CD14-positive monocyte (primary cell): ENCODE measurements at regions not wholly inside any gene's neighbourhood (a gene's known extent, or its start where the extent isn't known, plus 50 kb on each side); places are given as distances from the start of the nearest gene placed in this dataset.

Experiments used
- DNase-seq, 3 donors: peaks; one replicate each; pipeline ENCODE4 v3.0.0-alpha.2; 2011 to 2022
- H2AFZ ChIP-seq: 2 replicates; pipeline ENCODE4 v1.6.0; 2012; ENCODE audit warnings: mild to moderate bottlenecking, low read depth, low read length, inconsistent platforms; ENCODE audit not compliant: insufficient read depth, poor library complexity, severe bottlenecking
- H3K27ac ChIP-seq, 2 donors: 1 replicate in 1 of 2; 2 replicates in 1 of 2; pipeline ENCODE4 v1.5.1; 2012 to 2013; ENCODE audit warnings: low read length in 2 of 2, control low read depth in 1 of 2, inconsistent platforms in 1 of 2, low read depth in 1 of 2, mild to moderate bottlenecking in 1 of 2
- H3K27me3 ChIP-seq, 2 donors: one replicate each; pipeline versions ENCODE4 v1.6.0 to v1.6.1; 2011 to 2013; ENCODE audit warnings: low read length in 2 of 2; ENCODE audit not compliant: control insufficient read depth in 2 of 2, insufficient read depth in 2 of 2
- H3K36me3 ChIP-seq, 2 donors: replicated peaks in 1 of 2; 1 replicate in 1 of 2; 2 replicates in 1 of 2; pipeline versions ENCODE4 v1.5.1 to v1.6.1; 2012 to 2013; ENCODE audit warnings: low read length in 2 of 2, control low read depth in 1 of 2, inconsistent platforms in 1 of 2, mild to moderate bottlenecking in 1 of 2; ENCODE audit not compliant: insufficient read depth in 2 of 2, control insufficient read depth in 1 of 2
- H3K4me1 ChIP-seq, 2 donors: 1 replicate in 1 of 2; 2 replicates in 1 of 2; pipeline versions ENCODE4 v1.5.1 to v1.6.1; 2012 to 2013; ENCODE audit warnings: low read length in 2 of 2, control low read depth in 1 of 2, inconsistent platforms in 1 of 2, mild to moderate bottlenecking in 1 of 2, moderate library complexity in 1 of 2; ENCODE audit not compliant: insufficient read depth in 2 of 2, control insufficient read depth in 1 of 2
- H3K4me2 ChIP-seq: replicated peaks from 2 replicates; pipeline ENCODE3; 2012; ENCODE audit warnings: low read length, moderate library complexity, mild to moderate bottlenecking; ENCODE audit not compliant: poor library complexity, severe bottlenecking; ENCODE audit errors: extremely low read depth
- H3K4me3 ChIP-seq, 3 experiments: fragments of 200-600 bp in 1 of 3; sonication (generic) in 1 of 3; replicated peaks in 1 of 3; 1 replicate in 2 of 3; 2 replicates in 1 of 3; pipeline ENCODE4 v1.5.1; 2011 to 2013; ENCODE audit warnings: low read length in 3 of 3, mild to moderate bottlenecking in 3 of 3, control low read depth in 2 of 3, low read depth in 2 of 3, inconsistent platforms in 1 of 3, moderate library complexity in 1 of 3
- H3K79me2 ChIP-seq: 2 replicates; pipeline ENCODE4 v1.6.0; 2012; ENCODE audit warnings: mild to moderate bottlenecking, control low read depth, inconsistent platforms, low read length, moderate library complexity; ENCODE audit not compliant: insufficient read depth
- H3K9ac ChIP-seq: 2 replicates; pipeline ENCODE4 v1.6.0; 2017; ENCODE audit warnings: low read length, mild to moderate bottlenecking; ENCODE audit not compliant: insufficient read depth, poor library complexity, severe bottlenecking
- H3K9me3 ChIP-seq, 2 donors: replicated peaks in 1 of 2; 1 replicate in 1 of 2; 2 replicates in 1 of 2; pipeline versions ENCODE4 v1.5.1 to v1.6.1; 2012 to 2013; ENCODE audit warnings: low read length in 2 of 2, control low read depth in 1 of 2; ENCODE audit not compliant: control insufficient read depth in 1 of 2, insufficient read depth in 1 of 2
- H4K20me1 ChIP-seq: 2 replicates; pipeline ENCODE4 v1.6.0; 2012; ENCODE audit warnings: mild to moderate bottlenecking, low read length, control low read depth, moderate library complexity; ENCODE audit not compliant: insufficient read depth
- H3K27ac Mint-ChIP-seq, 7 donors: one replicate each; pipeline ENCODE4 v1.8.0; 2020; ENCODE audit warnings: mild to moderate bottlenecking in 7 of 7, mixed read lengths in 7 of 7, moderate library complexity in 6 of 7, inconsistent platforms in 2 of 7
- H3K27me3 Mint-ChIP-seq, 3 donors: one replicate each; pipeline ENCODE4 v1.8.0; 2021 to 2022; ENCODE audit warnings: low read depth in 3 of 3, mild to moderate bottlenecking in 3 of 3, mixed read lengths in 3 of 3, moderate library complexity in 3 of 3, inconsistent platforms in 1 of 3
- H3K36me3 Mint-ChIP-seq, 2 donors: one replicate each; pipeline ENCODE4 v1.8.0; 2020; ENCODE audit warnings: mixed read lengths in 2 of 2, inconsistent platforms in 1 of 2, mild to moderate bottlenecking in 1 of 2
- H3K4me1 Mint-ChIP-seq: one replicate; pipeline ENCODE4 v1.8.0; 2020; ENCODE audit warnings: mild to moderate bottlenecking, mixed read lengths
- H3K4me3 Mint-ChIP-seq, 2 donors: one replicate each; pipeline ENCODE4 v1.8.0; 2020; ENCODE audit warnings: mild to moderate bottlenecking in 2 of 2, mixed read lengths in 2 of 2, moderate library complexity in 1 of 2
- H3K9me3 Mint-ChIP-seq, 7 donors: one replicate each; pipeline ENCODE4 v1.8.0; 2020 to 2022; ENCODE audit warnings: mixed read lengths in 7 of 7, mild to moderate bottlenecking in 6 of 7, moderate library complexity in 6 of 7, inconsistent platforms in 2 of 7
- WGBS: methylation state at CpG from one replicate; pipeline ENCODE4 v1.1.5; 2013; ENCODE audit warnings: missing lambda C conversion rate; ENCODE audit not compliant: insufficient coverage; 5-methylcytosine and 5-hydroxymethylcytosine counted together
- intact Hi-C, 2 donors: fragments of 100-400 bp; cut with micrococcal nuclease; formaldehyde crosslinking; loops; one replicate each; pipeline versions ENCODE4 v1.15.0 to v1.15.1; 2023
- TF ChIP-seq, protein P1 (sequence below): fragments of 200-600 bp; IDR thresholded peaks from one replicate; pipeline ENCODE4 v1.8.0; 2022; ENCODE audit warnings: antibody characterized with exemption, mild to moderate bottlenecking

DNA sequence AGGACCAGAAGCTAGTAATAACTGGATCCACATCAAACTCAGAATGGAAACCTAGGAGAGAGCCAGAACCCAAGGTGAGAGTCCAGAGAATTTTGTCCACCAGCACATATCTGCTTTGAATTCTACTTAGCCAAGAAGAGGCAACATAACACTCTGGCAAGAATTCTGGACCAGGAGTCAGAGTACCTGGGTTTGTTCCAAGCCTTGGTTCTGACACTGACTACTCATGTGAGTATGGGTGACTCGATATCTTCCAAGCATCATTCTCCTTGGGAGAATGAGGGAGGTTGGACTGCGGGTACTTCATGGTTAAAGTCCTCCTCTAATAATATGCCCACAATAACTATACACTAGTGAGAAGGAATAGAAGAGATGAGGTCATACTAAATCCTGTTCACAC, 144.0 kb upstream of the JADE1 start:
- no peak for DNase-seq
- Histone ChIP-seq H3K79me2 (no peaks in the 10 kb centered on the region), H3K4me1 (no peaks in the 10 kb centered on the region), H2AFZ (no peak overlapping the region), H3K27ac (no peak overlapping the region), H3K9me3 (no peaks in the 10 kb centered on the region), H4K20me1 (no peaks in the 10 kb centered on the region), H3K4me3 (no peak overlapping the region), H3K36me3 (no peaks in the 10 kb centered on the region), H3K4me2 (no peak overlapping the region), H3K9ac (no peak overlapping the region), H3K27me3 (no peaks in the 10 kb centered on the region)
- Mint-ChIP-seq H3K27me3 (peaks cover 0 to 4% (median 2%) of the 10 kb centered on the region in 3 donors), H3K4me1 (no peaks in the 10 kb centered on the region), H3K9me3 (peaks cover 0 to 11% (median 6%) of the 10 kb centered on the region in 7 donors), H3K36me3 (no peaks in the 10 kb centered on the region), H3K27ac (no peak overlapping the region), H3K4me3 (no peak overlapping the region)
- WGBS, result no CpG with 5 or more reads among the region's 2 CpGs
- TF ChIP-seq, protein P1, sequence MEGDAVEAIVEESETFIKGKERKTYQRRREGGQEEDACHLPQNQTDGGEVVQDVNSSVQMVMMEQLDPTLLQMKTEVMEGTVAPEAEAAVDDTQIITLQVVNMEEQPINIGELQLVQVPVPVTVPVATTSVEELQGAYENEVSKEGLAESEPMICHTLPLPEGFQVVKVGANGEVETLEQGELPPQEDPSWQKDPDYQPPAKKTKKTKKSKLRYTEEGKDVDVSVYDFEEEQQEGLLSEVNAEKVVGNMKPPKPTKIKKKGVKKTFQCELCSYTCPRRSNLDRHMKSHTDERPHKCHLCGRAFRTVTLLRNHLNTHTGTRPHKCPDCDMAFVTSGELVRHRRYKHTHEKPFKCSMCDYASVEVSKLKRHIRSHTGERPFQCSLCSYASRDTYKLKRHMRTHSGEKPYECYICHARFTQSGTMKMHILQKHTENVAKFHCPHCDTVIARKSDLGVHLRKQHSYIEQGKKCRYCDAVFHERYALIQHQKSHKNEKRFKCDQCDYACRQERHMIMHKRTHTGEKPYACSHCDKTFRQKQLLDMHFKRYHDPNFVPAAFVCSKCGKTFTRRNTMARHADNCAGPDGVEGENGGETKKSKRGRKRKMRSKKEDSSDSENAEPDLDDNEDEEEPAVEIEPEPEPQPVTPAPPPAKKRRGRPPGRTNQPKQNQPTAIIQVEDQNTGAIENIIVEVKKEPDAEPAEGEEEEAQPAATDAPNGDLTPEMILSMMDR, result no peak
- intact Hi-C loops, result no loop called here

GRCh38 chr4:128663325-128663724, 146.2 kb upstream of the JADE1 start:
- H3K36me3 Mint-ChIP-seq, result no peaks in the 10 kb centered on the region
- Histone ChIP-seq H3K36me3 (no peaks in the 10 kb centered on the region), H3K4me3 (no peak overlapping the region), H3K27me3 (no peaks in the 10 kb centered on the region), H3K9me3 (no peaks in the 10 kb centered on the region), H3K4me1 (no peaks in the 10 kb centered on the region), H3K4me2 (no peak overlapping the region), H3K79me2 (no peaks in the 10 kb centered on the region), H4K20me1 (no peaks in the 10 kb centered on the region), H3K9ac (no peak overlapping the region), H2AFZ (no peak overlapping the region), H3K27ac (no peak overlapping the region)
- DNase-seq, result no peak
- no peak overlapping the region for H3K27ac Mint-ChIP-seq
- 54% methylated on average over 3 of the region's 3 CpGs for WGBS
- peaks cover 0 to 7% (median 2%) of the 10 kb centered on the region in 7 donors for H3K9me3 Mint-ChIP-seq
- intact Hi-C loops, result no loop called here
- TF ChIP-seq, protein P1, result no peak
- H3K4me1 Mint-ChIP-seq, result peaks cover 2% of the 10 kb centered on the region
- H3K4me3 Mint-ChIP-seq, result no peak overlapping the region
- peaks cover 0 to 4% (median 2%) of the 10 kb centered on the region in 3 donors for H3K27me3 Mint-ChIP-seq
